ENCODE measurements at regions not wholly inside any gene's neighbourhood (a gene's known extent, or its start where the extent isn't known, plus 50 kb on each side); places are given as distances from the start of the nearest gene placed in this dataset.
A peak's percentile ranks its signal among the peaks of the same experiment; 100 is the strongest.

DNA sequence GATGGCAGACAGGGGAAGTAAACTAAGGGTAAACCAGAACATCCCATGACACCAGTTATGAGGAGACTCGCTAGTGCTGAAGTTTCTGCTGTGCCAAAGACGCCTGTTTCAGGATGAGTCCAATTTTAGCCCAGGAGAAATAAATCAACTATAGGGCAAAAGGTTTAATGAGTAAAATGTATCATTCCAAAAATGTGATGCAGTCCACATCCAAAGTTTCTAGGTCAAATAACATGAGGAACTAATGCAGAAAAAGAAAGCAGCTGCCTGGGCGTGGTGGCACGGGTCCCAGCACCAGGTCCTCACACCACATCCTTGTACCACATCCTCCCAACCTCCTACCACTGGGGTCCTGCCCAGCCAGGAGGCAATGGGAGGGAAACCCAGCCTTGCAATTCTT, 126.9 kb upstream of the CTAGE1 start:
- DNase-seq (ENCODE audit: low spot score) = no peak

DNA sequence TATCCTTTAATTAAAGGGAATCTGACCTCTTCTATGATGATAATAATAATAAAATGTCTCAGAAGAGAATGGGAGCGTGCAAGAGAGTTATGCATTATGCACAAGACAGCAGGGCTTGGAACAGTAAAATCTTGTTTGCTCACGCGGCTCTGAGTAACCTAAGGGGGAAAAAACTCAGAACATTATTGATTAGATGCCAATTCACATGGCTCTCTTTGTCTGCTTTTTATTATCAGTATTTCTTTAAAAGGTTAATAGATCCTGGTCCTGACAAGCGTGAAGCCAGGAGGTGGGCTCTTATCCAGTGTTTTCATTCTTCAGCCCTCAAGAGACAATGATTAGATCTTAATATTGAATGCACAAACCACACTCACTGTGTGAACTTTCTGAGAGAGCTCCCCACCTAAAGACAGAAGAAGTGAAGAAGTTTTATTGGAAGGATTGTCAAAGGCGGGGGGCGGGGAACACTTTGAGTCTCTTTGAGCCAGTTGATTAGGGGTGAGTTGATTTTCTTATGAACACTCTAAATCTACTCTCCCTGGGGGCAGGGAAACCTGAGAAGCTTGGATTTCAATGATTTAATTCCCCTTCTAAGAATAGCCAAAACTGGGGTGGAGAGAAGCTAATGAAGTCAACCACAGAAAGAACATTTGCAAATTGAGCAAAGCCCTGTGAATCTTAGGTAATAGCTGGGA, 127.5 kb upstream of the CTAGE1 start:
- DNase-seq (ENCODE audit: low spot score) = no peak

DNA sequence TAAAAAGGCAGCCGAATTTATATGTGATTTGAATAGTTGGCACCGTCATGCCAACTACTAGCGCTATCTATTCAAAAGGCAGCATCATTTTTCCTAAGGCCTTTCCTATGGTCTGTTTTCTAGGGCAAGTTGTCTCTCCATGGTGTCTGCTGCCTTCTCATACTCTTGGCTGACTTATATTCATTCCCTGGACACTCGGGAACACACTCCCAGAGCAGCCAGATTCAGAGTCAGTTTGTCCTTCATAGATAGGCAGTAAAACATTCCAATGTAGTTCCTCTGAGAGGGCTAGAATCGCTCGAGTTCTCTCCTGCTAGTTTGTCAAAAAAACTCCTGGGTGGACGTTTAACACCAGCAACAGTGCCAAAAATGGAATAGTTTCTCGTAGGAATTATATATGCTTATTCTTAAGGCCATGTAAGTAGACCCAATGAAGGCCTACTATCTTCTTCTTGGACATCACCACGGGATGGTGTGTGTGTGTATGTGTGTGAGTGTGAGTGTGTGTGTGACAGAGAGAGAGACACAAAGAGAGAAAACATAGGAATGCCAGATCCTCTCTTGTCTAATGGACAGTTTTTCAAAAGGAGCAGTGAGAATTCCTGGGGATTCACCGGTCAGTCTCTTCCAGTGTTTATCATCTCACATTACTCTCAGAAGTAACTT, 129.3 kb upstream of the CTAGE1 start:
- DNase-seq (ENCODE audit: low spot score) = no peak

DNA sequence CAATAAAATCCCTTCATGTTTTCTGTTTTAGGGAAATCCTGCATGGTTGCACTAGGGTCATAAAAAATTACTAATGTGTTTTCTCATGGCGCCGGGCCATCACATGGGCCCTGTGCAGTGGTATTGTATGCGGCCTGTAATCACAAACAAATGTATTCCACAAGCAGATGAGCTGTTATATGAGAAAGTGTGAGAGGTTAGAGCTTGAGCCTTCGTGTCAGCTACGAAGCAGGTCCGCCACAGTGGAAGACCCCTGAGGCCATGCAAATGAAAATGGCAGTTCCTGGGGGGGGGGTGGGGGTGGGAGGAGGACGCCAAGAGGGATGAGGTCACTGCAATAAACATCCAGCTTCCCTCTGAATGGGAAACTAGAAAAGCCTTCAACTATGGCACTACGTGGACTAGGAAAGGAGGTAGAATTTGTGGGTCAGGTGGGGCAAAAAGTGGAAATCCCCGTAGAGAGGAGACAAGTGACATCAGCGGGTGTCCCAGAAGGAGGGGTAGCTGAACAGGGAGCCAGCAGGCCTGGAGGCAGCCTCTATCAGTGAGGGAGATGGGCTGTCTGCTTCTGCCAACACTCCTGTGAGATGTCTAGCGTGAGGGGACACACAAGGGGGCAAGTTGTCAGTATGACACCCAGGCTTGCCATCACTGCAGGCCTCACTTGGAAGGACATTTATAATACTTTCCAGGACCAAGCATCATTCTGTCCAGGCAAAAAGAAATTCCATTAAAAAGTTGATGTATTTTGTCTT, 130.3 kb upstream of the CTAGE1 start:
- DNase-seq (ENCODE audit: low spot score) = no peak

DNA sequence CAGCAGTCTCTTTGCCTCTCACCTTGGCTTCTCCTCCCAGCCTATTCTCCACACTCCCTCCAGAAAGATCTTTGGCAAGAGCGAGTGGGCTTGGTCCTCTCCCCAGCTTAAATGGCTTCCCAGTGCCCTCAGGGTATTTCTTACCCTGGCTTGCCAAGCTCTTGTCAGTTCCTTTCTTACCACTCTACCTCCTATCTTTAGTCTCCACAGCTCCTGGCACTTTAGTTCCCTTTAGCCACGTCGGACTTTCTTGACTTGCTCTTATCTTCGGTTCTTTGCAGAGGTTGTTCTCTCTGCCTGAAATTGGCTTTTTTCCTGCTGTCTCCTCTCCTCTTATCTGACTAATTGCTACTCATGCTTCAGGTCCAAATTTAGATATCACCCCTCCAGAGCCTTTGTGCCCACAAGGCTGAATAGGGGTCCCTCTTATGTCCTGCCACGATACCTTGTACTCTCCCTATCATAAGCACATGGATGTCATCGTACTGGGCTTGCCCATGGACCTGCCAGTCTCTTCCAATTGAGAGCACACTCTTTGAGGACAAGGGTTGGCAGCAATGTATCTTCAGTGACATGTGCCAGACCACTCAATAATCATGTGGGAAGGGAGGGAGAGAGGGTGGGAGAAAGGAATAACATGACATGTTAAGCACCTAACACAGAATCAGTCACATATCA, 131.7 kb upstream of the CTAGE1 start:
- DNase-seq (ENCODE audit: low spot score) = no peak

DNA sequence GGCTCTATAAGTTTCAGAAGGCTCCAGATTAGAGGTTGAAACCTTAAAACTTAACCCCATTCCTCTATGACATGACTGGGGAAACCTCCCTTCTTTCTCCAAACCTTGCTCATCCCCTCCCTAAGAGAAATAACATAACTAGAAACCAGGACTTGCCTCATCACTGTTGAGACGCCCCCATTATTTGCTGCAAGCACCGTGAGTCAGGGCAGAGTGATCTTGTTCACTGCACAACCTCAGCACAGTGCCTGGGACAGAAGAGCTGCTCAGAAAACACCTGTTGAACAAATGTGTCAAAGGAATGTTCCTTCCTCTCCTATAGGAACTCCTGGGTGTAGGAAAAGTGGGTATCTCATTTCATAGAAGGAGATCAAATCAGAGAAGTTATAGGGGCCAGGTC, 132.7 kb upstream of the CTAGE1 start:
- DNase-seq (ENCODE audit: low spot score) = no peak

DNA sequence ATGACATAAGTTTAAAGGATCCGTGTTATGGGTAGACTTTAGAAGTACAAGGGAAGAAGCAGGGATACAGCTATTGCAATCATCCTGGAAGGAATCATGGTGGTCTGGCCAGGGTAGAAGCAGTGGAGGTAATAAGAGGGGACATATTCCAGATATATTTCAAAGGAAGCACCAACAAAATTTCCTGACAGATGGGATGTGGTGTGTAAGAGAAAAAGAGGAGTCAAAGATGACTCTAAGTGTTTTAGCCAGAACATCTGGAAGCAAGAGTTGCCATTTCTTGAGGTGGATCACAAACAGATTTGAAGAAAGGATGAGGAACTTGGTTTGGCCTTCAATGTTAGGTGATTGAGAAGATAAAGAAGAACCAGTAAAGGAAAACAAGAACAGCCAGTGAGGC, 133.1 kb upstream of the CTAGE1 start:
- no peak for DNase-seq (ENCODE audit: low spot score)

DNA sequence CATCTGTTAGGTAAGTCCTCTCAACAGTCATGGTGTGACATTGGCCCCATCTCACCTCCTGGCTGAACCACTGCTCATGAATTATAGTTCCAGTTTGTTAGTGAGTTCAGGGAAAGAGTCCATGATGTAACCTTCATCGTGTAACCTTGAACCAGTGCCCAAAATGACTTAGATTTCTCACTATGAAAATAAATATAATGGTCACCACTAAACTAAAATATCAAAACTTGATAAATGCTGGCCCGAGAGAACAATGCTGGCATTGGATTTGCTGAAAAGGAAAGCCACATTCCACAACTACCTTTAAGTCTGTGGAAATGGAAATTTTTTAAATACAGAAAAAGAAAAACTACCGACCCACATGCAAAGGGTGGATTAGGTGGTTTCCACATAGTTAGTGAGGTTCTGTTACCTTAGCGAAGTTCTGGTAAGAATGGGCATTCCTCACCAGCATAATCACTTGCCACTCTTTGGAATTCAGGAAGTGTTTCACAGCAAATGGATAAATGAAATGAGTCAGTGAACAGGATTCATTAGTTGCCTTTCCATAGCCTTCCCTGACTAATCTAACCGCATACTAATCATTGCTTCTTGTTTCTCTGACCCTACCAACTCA, 133.9 kb upstream of the CTAGE1 start:
- DNase-seq (ENCODE audit: low spot score) = no peak

DNA sequence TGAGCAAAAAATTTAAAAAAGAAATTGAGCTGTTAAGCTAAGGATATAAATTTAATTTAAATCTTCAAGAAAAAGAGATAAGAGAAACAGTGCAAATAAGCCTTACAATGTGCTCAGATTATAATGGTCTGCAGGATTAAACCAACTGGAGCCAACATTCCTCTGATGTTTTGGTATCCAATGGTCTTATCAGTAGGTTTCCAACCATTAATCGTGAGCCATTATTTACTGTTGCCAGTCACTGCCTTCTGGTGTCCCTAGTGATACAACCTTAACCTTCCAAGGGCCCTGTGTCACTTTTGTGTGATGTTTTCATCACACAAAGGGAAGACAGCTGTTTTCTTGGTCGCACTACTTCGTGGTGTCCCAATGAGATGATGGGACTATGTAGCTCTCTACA, 134.5 kb upstream of the CTAGE1 start:
- no peak for DNase-seq (ENCODE audit: low spot score)

DNA sequence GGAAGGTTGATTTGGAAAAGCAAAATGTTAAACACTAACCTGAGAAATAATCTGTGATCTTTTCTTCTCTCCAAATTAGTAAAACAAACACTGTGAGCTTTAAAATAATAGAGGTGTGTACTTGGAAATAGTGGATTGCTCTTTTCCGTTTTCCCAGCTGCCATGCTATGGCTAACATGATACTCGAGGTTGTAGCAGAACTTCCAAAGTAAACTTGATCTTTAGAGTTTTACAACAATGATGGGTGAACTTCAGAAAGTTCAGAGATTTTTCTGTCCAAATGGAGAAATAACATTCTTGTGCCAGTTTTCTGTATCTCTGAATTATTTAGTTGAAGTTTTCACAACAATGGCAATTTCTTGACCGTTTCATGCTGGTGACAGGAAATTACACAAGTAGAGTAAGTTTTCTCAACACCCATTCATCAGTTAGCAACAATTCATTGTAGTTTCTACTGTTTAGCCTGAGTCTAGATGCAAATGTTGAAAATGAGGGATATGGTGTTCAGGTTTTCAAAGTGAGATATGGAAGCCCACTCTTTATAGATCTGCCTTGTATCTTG, 135.3 kb upstream of the CTAGE1 start:
- DNase-seq (ENCODE audit: low spot score) = no peak

DNA sequence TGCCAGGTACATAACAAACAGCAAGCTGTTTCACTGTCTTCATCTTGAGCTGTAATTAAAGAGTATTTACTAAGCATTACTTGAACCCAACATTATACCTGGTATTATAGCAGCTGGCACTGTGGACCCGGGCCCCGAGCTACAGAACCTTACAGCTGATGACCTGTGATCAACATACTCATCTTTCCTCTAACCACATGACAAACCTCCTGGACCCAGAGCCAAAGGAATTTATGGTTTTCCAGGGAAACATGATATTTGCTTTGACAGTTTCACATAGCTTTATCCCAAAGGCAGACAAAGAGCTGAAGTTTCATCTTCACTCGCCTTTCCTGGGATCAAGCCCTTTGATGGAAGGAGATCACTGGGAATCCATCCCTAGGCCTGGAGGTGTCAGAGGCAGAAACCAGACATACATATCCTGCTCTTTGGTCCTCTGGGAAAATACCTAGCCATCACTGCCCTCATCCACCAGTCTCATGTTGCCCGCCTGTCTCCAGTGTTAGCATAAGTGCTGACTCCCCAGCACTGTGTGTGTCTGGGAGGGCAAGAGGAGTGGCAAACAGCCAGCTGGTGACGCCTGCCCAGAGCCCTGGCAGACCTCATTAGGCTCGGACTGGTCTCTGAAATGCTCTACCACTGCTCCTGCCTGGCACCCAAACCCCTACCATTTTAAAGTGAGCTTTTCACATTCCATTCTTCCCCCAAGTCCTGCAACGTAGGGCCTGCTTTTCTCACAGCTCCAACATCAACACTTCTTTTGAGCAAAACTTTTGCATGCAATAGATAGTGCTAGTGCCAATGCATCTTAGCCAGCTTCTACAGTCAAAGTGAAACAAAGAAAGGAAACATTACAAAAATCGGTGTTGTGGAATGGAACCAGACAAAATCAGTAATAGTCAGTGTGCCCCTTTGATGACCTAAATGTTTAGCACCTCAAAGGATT, 138.8 kb upstream of the CTAGE1 start:
- no peak for DNase-seq (ENCODE audit: low spot score)

DNA sequence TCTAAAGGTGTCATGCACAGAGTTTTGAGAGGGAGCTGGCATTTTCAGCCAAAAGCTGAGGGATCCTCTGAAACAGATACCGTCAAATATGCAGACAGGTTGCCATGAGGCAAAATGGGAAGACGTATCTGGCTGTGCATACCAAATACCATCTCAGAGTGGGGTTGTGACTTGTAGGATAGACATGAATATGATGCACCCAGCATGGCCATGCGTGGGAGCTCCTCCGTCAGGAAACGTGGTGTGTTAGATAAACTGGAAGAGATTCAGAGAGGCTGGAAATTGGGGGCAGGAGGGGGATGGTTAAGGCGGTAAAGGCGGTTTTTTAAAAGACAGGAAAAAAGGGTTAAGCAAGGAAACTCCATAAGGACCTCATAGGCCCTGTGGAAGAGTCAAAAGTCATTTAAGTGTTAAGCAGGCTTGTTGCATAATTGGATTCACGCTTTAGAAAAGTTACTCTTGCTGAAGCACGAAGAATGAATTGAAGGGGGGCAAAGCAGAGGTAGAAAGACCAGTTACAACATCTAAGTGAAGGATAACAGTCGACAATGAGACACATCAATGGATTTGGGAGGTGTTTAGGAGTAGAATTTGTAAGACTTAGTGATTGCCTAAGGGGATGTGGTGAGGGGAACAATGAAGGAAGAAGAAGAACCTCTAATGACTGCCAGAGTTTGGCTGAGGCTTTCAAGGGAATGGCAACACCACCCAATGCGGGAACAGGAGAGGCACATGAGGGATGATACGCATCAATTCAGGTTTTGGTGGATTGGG, 139.6 kb upstream of the CTAGE1 start:
- DNase-seq (ENCODE audit: low spot score) = no peak

DNA sequence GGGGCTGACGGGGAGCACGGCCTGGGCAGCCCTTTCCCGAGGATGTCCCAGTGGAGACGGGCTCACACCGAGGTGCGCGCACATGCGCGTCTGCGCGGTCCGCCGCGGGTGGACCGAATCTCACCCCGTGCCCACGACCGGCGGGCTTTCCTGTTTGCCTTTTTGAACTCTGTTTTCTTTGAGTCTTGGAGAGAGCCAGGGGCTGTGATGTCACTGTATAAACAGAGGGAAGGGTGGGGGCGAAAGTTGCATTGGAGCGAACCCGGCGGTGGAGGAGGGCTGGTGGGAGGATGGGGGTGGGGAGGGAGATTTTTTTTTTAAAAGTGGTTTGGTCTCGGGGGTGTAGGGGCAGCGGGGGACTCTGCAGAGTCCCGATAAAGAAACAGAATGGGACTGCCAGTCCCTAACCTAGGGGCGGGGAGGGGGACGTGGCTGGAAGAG, 141.2 kb upstream of the CTAGE1 start:
- no peak for DNase-seq (ENCODE audit: low spot score)

DNA sequence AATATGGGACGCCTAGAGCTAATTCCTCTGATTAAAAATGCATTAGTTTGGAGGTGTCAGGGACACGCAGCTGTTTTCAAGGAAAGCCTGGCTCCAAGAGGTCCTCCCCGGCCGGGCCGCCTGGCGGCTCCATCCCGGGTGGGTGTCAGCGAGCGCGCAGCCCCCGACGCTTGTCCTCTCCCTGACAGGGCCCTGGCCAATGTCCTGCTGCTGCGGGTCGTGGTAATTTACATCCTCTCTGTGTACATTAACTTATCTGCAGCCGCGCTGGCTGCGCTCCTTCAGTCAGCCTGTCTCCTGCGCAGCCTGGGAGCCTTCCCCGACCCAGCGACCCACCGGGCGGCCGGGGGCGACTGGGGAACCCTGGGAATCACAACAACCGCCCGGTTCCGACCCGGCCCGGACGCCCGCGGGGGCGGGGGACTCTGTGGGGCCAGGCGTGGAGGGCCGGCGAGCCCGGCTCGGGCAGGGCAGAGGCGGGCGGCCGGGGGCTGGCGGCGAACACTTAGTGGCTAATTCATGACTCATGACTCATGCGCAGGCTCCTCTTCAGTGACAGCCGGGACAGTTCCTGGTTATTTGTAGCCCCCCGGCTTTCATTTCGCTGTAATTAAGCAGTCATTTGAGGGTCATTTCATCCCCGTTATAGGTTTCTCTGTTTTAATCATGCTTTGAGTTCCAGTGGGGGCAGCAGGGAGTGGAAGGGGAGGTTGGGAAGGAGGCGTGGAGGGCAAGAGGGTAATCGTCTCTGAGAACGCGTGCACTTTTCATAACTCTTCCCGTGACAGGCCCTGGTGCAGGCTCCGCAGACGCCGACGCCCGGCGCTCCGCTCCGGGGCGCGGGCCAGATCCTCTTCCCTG, 141.9 kb upstream of the CTAGE1 start:
- DNase-seq (ENCODE audit: low spot score) = no peak

DNA sequence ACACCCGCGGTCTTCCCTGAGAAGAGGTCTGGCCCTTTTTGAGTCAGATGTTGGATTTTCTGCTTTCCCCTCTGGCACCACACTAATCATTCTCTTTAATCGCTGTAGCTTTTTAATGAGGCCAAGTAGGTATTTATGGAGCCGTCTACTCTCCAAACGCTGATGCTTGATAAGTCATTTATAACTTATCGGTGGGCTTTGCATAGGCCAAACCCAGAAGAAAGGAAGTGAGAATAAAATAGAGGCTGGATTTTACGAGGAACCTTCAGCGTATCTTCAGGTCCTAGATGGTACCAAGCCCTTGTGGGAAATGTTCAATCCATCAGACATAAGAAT, 142.5 kb upstream of the CTAGE1 start:
- DNase-seq (ENCODE audit: low spot score) = no peak

DNA sequence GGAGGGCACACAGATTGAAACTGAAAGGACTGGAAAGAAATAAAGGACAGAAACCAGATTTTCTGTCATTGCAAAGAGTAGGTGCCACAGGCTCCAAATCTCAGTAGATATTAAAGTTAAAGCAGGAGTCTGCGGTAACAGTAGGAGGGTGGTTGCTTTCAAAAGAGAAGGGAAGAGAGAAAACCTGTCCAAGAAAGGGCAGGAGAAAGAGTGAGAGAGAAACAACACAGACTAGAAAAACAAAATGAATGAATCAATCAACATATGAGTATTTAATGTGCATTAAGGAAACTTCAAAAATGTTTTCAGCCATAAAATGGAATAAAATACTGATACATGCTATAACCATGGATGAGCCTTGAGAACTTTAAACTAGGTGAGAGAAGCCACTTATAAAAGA, 143.1 kb upstream of the CTAGE1 start:
- no peak for DNase-seq (ENCODE audit: low spot score)

DNA sequence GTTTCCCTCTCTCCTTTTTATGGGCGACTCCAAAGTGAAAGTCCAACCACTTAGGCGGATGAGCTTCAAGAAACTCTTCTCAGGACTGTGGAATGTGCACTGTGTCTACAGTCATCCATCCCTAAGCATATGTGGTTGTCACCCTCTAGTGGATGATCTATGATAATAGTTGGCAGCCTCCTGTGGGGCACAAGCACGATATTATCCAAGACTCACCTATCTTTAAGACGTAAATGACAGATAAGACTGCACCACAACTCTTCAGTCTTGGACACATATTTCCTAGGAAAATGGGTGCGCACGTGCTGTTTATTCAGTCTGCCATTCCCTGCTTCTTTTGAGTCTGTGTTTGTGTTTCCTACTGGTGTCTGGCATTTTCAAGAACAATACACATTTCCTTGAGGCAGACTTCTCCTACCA, 145.5 kb upstream of the CTAGE1 start:
- peak; percentile 44 for DNase-seq (ENCODE audit: low spot score)

DNA sequence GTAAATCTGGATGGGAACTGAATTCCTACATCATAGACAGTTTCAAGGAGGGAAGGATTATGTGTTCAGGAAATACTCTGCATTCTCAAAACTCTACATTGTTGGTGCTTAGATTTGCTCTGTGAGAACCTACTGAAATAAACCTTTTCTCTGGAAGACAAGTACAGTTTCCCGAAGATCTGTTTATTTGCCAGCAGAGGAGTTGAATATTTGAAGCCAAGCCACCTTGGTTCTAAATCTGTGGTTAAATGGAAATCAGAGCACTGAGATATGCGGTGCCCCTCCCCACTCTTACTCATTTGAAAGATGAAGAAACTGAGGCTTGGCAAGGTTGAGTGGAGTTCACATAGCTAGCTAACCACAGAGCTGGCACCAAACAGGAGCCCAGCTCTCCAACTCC, 146.3 kb upstream of the CTAGE1 start:
- no peak for DNase-seq (ENCODE audit: low spot score)

Data from CD4-positive, alpha-beta T cell treated with Interleukin-2 at 100 ng/mL for 4 hours (primary cell).